ENCODE measurements at regions not wholly inside any gene's neighbourhood (a gene's known extent, or its start where the extent isn't known, plus 50 kb on each side); places are given as distances from the start of the nearest gene placed in this dataset.

GRCh38 chr15:87508086-87508485 lies 748.5 kb downstream of the NTRK3 start:
- Histone ChIP-seq H3K4me1 (ENCODE audit: control insufficient read depth, insufficient read depth, low read length) (no peaks in the 10 kb centered on the region), H3K4me3 (ENCODE audit: low read depth, low read length) (no peak overlapping the region), H3K36me3 (ENCODE audit: control insufficient read depth in 2 of 2, insufficient read depth in 1 of 2, low read length in 2 of 2) (no peaks in the 10 kb centered on the region), H3K27ac (ENCODE audit: extremely low read depth, low read depth, low read length) (no peak overlapping the region), H3K9me3 (ENCODE audit: control insufficient read depth, insufficient read depth, low read depth, low read length) (no peaks in the 10 kb centered on the region)
- TF ChIP-seq ZNF76 (tag by site-specific recombination; IDR thresholded peaks at IDR 0.05; ENCODE audit: borderline replicate concordance, low read depth) (no peak), ZBTB8A (tag by site-specific recombination; IDR thresholded peaks at IDR 0.05) (no peak), ZNF510 (tag by site-specific recombination; IDR thresholded peaks at IDR 0.05; ENCODE audit: insufficient replicate concordance) (no peak), ZNF677 (tag by site-specific recombination; IDR thresholded peaks at IDR 0.05) (no peak), OVOL3 (tag by site-specific recombination; IDR thresholded peaks at IDR 0.05) (no peak), ZNF580 (tag by site-specific recombination; IDR thresholded peaks at IDR 0.05) (no peak), ZNF211 (tag by site-specific recombination; IDR thresholded peaks at IDR 0.05; ENCODE audit: low read depth) (no peak)
- ChIA-PET CTCF (no interaction called here), POLR2A (no interaction called here)

- Histone ChIP-seq H3K4me3 (ENCODE audit: low read depth, low read length) (no peak overlapping the region), H3K4me1 (ENCODE audit: control insufficient read depth, insufficient read depth, low read length) (0 out of 2 replicates have a peak, but pooled peaks cover 2% of the 10 kb centered on the region), H3K27ac (ENCODE audit: extremely low read depth, low read depth, low read length) (no peak overlapping the region), H3K9me3 (ENCODE audit: control insufficient read depth, insufficient read depth, low read depth, low read length) (no peaks in the 10 kb centered on the region), H3K36me3 (ENCODE audit: control insufficient read depth in 2 of 2, insufficient read depth in 1 of 2, low read length in 2 of 2) (no peaks in the 10 kb centered on the region)
- CTCF ChIA-PET, result interaction anchor here (0.5 to 0.7 kb wide), 3 partner anchors 170 to 1383 kb away, joined by 4 read pairs; no protein-coding TSS in a partner anchor
- POLR2A ChIA-PET, result no interaction called here
- TF ChIP-seq ZNF398 (tag by site-specific recombination; IDR thresholded peaks at IDR 0.05), result no peak
- no peak for TF ChIP-seq ZNF335 (tag by site-specific recombination; conservative IDR thresholded peaks at IDR 0.05)
Measured at GRCh38 chr15:87502173-87502572, 754.4 kb downstream of the NTRK3 start.

- no peak overlapping the region for H3K27ac ChIP-seq (ENCODE audit: extremely low read depth, low read depth, low read length)
Measured at GRCh38 chr15:87500240-87500639, 756.3 kb downstream of the NTRK3 start.

More at GRCh38 chr15:87500240-87500639, 756.3 kb downstream of the NTRK3 start:
- POLR2A ChIA-PET, result no interaction called here
- CTCF ChIA-PET, result no interaction called here
- no peaks in the 10 kb centered on the region for H3K9me3 ChIP-seq (ENCODE audit: control insufficient read depth, insufficient read depth, low read depth, low read length)
- 0 out of 2 replicates have a peak, but pooled peaks cover 2% of the 10 kb centered on the region for H3K4me1 ChIP-seq (ENCODE audit: control insufficient read depth, insufficient read depth, low read length)
- H3K4me3 ChIP-seq (ENCODE audit: low read depth, low read length), result no peak overlapping the region
- H3K36me3 ChIP-seq (ENCODE audit: control insufficient read depth in 2 of 2, insufficient read depth in 1 of 2, low read length in 2 of 2), result no peaks in the 10 kb centered on the region
- TF ChIP-seq ZFP41 (tag by site-specific recombination; IDR thresholded peaks at IDR 0.05; ENCODE audit: borderline replicate concordance), result no peak
- TF ChIP-seq ZNF350 (tag by site-specific recombination; IDR thresholded peaks at IDR 0.05), result no peak
- no peak for TF ChIP-seq ZNF692 (tag by site-specific recombination; IDR thresholded peaks at IDR 0.05)
- TF ChIP-seq ZNF140 (tag by site-specific recombination; IDR thresholded peaks at IDR 0.05), result no peak
- no peak for TF ChIP-seq ZNF585B (tag by site-specific recombination; IDR thresholded peaks at IDR 0.05)
- TF ChIP-seq KLF1 (tag by site-specific recombination; IDR thresholded peaks at IDR 0.05), result no peak
- no peak for TF ChIP-seq ZNF266 (tag by site-specific recombination; IDR thresholded peaks at IDR 0.05; ENCODE audit: low read depth)
- no peak for TF ChIP-seq ZNF664 (tag by site-specific recombination; IDR thresholded peaks at IDR 0.05)
- no peak for TF ChIP-seq TCF7L2 (IDR thresholded peaks at IDR 0.05; ENCODE audit: borderline replicate concordance, low read depth, low read length)
- no peak for TF ChIP-seq ZNF513 (tag by site-specific recombination; IDR thresholded peaks at IDR 0.05)
- no peak for TF ChIP-seq ZNF561 (tag by site-specific recombination; IDR thresholded peaks at IDR 0.05; ENCODE audit: borderline replicate concordance)
- TF ChIP-seq ZNF184 (tag by site-specific recombination; IDR thresholded peaks at IDR 0.05), result no peak
- TF ChIP-seq ZBTB17 (tag by site-specific recombination; IDR thresholded peaks at IDR 0.05), result no peak
- no peak for TF ChIP-seq ZNF610 (tag by site-specific recombination; IDR thresholded peaks at IDR 0.05; ENCODE audit: borderline replicate concordance)
- TF ChIP-seq ZNF580 (tag by site-specific recombination; IDR thresholded peaks at IDR 0.05), result no peak
- TF ChIP-seq FEZF1 (tag by site-specific recombination; IDR thresholded peaks at IDR 0.05), result no peak
